CD4-positive, alpha-beta T cell treated with Interleukin-4 for 4 hours (primary cell): ENCODE measurements at regions not wholly inside any gene's neighbourhood (a gene's known extent, or its start where the extent isn't known, plus 50 kb on each side); places are given as distances from the start of the nearest gene placed in this dataset.
"Not testable (repeated sequence)": the region's sequence is repeated elsewhere in the genome, so short reads cannot be mapped to it uniquely, and the experiment has no call there.

Experiments
- DNase-seq: peaks from one replicate; pipeline ENCODE4 v3.0.0-alpha.2; 2020

DNA sequence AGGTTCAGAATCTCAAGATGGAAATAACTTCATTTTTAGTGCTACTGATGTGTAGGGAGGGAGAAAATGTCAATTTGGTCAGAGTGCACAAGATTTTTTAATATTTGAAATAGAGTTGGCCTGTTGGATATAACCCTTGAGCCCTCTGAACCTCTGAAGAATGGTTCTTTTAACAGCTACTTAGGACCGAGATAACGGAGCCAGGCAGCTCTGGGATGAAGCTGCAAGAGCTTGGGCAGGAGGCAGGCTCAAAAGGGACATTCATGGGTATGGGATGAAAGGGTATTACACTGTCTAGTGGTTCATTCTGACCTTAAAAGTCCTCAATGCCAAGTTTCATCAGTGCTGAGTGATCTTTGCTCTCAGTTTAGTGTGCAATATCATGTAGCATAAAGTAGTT is 111.4 kb upstream of the CPHXL start:
- DNase-seq = no peak

DNA sequence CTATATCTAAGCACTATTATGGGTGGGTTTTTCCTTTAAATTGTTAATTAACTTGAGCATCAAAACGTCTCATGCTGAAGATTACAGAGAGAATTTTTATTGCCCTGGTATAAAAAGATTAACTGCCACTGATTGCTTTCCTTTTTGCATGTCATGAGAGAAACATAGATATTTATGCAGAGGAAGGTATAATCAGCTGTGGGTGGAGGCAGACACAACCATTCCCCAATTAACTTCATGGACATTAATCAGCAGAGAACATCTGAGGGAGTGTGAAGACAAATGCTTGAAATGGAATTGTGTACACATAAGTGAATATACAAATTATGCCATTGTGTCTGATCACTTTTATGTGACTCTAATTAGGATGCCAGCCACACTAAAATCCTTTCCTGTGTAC is 115.2 kb upstream of the CPHXL start:
- no peak for DNase-seq

DNA sequence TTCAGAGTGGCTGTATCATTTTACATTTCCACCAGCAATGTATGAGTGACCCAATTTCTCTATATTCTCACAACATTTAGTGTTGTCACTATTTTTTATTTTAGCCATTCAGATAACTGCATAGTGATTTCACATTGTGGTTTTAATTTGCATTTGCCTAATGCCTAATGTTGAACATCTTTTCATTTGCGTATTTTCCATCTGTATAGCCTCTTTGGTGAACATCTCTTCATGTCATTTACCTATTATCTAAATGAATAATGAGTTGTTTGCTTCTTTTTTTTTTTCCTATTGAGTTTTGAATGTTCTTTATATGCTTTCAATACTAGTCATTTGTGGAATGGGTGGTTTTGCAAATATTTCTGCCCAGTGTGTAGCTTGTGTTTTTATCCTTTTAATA is 120.9 kb upstream of the CPHXL start:
- no peak for DNase-seq

DNA sequence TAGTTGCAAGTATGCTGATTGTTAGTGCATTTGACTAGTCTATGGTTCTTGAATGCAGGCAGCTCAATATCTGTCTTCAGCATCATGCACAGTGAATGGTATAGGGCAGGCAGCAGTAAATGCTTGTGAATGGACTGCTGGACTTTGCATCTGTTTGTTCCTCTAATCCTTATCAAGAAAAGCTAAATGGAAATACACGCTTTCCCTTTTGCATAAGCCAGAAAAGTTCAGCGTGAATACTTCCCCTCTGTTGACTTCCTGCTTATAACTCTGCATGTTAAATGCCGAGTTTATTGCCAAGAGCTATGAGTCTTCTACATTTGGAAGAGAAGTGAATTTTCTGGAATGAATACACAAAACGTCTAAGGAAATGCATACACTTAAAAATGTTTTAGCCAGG is 127.9 kb upstream of the CPHXL start:
- DNase-seq = no peak

- DNase-seq = no peak
Measured at GRCh38 chr16:75860326-75861053, 134.2 kb upstream of the CPHXL start.

- DNase-seq = no peak
Measured at GRCh38 chr16:75861311-75862097, 135.2 kb upstream of the CPHXL start.

DNA sequence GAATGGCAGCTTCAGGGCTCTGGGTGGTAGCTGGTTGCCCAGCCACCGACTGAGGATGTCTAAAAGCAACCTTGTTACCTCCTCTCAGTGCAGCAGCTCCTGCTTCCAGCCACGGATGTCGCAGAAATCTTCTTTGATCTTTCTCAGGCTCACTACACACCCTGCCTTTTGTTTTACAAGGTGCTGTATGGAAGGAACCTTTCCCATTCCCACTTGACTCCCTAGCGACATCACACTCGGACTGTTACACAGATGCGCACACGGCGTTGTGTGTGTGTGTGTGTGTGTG is 135.8 kb upstream of the CPHXL start:
- no peak for DNase-seq

- no peak for DNase-seq
Measured at GRCh38 chr16:75864243-75864642, 138.0 kb upstream of the CPHXL start.

DNA sequence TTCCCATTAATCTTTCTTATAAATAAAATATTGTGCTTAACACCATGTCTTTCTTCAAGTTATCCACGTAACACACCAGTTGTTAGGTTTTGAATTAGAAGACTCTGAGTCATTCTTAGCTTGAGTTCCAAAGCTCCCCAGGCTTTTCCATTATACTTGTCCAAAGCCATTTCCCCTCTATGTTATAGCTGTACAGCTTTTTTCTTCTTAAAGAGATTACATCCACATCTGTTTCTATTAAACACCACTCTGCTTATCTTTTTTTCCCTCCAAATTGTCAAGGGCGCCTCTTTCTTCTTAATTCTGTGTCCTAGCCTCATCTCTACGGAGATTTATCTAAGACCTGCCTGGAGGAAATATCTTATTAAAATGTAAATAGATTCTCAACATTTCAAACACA is 139.4 kb upstream of the CPHXL start:
- no peak for DNase-seq

GRCh38 chr16:75868636-75869632 is 142.6 kb upstream of the CPHXL start:
- no peak for DNase-seq

DNA sequence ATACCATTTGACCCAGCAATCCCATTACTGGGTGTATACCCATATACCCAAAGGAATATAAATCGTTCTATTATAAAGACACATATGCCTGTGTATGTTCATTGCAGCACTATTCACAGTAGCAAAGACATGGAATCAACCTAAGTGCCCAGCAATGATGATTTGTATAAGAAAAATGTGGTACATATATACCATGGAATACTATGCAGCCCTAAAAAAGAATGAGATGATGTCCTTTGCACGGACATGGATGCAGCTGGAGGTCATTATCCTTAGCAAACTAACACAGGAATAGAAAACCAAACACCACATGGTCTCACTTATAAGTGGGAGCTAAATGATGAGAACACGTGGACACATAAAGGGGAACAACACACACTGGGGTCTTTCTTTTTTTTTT is 155.0 kb upstream of the CPHXL start:
- DNase-seq = not testable (repeated sequence)

DNA sequence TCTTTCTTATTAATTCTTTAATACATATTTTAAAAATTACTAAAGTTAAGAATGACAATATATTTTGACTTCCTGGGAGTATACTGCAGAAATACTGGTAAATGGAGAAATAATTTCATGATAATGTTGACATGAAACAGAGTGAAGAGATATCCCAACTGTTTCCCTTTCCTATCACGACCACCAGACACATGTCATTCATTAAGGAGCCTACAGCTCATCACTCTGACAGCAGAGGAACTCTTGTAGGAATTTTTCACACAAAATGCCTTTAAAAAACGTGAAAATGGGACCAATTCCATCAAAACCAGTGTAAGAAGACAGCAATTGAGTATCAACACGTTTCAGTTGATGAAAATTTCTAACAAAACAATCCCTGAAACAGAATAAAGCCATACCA is 172.9 kb upstream of the CPHXL start:
- DNase-seq = no peak

- no peak for DNase-seq
Measured at GRCh38 chr16:75908331-75909117, 182.2 kb upstream of the CPHXL start.

DNA sequence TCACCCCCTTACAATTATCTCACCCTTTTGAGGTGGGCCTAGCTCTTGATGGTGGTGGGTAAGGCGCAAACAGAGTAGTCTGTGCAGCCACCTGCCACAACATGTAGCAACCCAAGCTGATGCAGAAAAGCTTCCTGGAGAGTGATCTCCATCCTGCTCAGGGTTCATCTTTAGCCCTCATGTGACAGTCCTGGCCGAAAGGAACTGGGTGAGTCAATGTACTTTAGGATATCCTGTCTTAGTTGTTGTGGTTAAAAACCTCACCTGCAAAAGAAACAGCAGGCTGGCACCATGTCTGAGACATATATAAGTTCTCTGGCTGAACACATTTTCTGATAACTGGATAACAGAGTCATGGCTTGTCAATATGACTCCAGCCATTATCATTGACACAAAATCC is 183.5 kb upstream of the CPHXL start:
- no peak for DNase-seq

DNA sequence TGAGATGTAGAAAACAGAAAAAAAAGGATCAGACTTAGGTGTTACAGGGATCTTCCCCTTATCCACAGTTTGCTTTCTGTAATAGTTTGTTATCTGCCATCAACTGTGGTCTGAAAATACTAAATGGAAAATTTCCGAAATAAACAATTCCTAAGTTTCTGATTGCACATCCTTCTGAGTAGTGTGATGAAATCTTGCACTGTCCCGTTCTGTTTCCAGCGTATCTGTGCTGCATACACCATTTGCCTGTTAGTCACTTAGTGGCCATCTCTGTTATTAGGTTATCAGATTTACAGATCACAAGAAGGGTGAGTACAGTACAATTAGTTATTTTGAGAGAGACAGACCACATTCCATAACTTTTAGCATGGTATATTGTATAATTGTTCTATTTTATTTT is 185.6 kb upstream of the CPHXL start:
- DNase-seq = no peak

DNA sequence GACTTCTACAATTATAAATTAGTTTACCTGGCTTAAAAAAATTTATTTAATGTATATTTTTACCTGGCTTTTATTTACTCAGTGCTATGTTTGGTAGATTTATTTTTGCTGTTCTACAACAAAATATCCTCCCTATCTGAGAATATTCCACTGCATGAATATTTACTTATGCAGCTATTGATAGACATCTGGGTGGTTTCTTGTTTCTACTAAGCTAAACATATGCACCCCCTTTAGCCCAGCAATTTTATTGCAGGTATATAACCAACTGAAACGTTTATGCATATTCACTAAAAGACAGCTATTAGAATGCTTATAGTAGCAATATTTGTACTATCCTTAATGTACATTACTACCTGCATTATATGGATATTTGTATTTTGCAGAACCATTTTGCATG is 187.7 kb upstream of the CPHXL start:
- DNase-seq = no peak

GRCh38 chr16:75916451-75916850 is 190.2 kb upstream of the CPHXL start:
- no peak for DNase-seq

- no peak for DNase-seq
Measured at GRCh38 chr16:75918109-75918508, 191.8 kb upstream of the CPHXL start.

GRCh38 chr16:75919664-75920063 is 193.4 kb upstream of the CPHXL start:
- DNase-seq = no peak

DNA sequence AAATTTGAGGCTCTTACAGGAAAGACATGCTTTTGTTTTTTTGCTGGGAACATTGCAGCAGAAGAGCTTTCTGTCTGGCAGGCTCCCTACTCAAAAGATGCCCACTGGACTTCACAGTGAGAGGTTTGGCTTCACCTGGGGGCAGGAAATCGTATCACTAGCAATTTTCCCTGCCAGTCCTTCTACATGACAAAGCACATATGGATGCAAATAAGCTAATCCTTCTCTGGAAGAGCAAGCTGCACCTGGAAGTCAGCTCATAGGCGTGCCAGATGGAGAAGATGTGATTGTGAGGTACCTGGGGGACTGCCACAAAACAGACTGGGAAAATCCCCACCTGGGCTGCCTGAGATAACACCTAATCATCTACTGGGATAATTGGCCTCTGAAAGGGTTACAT is 195.0 kb upstream of the CPHXL start:
- DNase-seq = no peak

- no peak for DNase-seq
Measured at GRCh38 chr16:75922250-75922649, 196.0 kb upstream of the CPHXL start.

GRCh38 chr16:75924397-75924796 is 198.1 kb upstream of the CPHXL start:
- DNase-seq = no peak

GRCh38 chr16:75927810-75928209 is 201.5 kb upstream of the CPHXL start:
- DNase-seq = no peak
